ENCODE measurements at regions not wholly inside any gene's neighbourhood (a gene's known extent, or its start where the extent isn't known, plus 50 kb on each side); places are given as distances from the start of the nearest gene placed in this dataset.

- DNase-seq = no peak
These were observed 369.6 kb upstream of the DYNLRB2 start for GRCh38 chr16:80171199-80171598.

- DNase-seq = no peak
These were observed 373.0 kb upstream of the DYNLRB2 start for GRCh38 chr16:80167657-80168390.

GRCh38 chr16:80166082-80166481, 374.7 kb upstream of the DYNLRB2 start:
- no peak for DNase-seq

- DNase-seq = no peak
These were observed 375.7 kb upstream of the DYNLRB2 start for GRCh38 chr16:80164966-80165550.

- no peak for DNase-seq
These were observed 377.5 kb upstream of the DYNLRB2 start for GRCh38 chr16:80163339-80163738.

GRCh38 chr16:80161799-80162739, 378.7 kb upstream of the DYNLRB2 start:
- no peak for DNase-seq

- DNase-seq = no peak
These were observed 382.0 kb upstream of the DYNLRB2 start for GRCh38 chr16:80158766-80159165.

GRCh38 chr16:80151722-80152111, 389.1 kb upstream of the DYNLRB2 start:
- DNase-seq = no peak

GRCh38 chr16:80150978-80151721, 389.6 kb upstream of the DYNLRB2 start:
- DNase-seq = no peak

GRCh38 chr16:80148826-80149225, 392.0 kb upstream of the DYNLRB2 start:
- no peak for DNase-seq

- DNase-seq = no peak
These were observed 393.7 kb upstream of the DYNLRB2 start for GRCh38 chr16:80147026-80147655.

GRCh38 chr16:80144191-80144590, 396.6 kb upstream of the DYNLRB2 start:
- no peak for DNase-seq

GRCh38 chr16:80142940-80143339, 397.9 kb upstream of the DYNLRB2 start:
- no peak for DNase-seq

- DNase-seq = no peak
These were observed 398.5 kb upstream of the DYNLRB2 start for GRCh38 chr16:80142281-80142680.

- DNase-seq = no peak
These were observed 411.0 kb upstream of the DYNLRB2 start for GRCh38 chr16:80129791-80130190.

- DNase-seq = no peak
These were observed 415.1 kb upstream of the DYNLRB2 start for GRCh38 chr16:80125677-80126076.

GRCh38 chr16:80123189-80123588, 417.6 kb upstream of the DYNLRB2 start:
- DNase-seq = no peak

- no peak for DNase-seq
These were observed 418.7 kb upstream of the DYNLRB2 start for GRCh38 chr16:80122115-80122514.

GRCh38 chr16:80121522-80121909, 419.3 kb upstream of the DYNLRB2 start:
- no peak for DNase-seq

GRCh38 chr16:80120899-80121521, 419.8 kb upstream of the DYNLRB2 start:
- DNase-seq = no peak

GRCh38 chr16:80117556-80118130, 423.1 kb upstream of the DYNLRB2 start:
- no peak for DNase-seq

- no peak for DNase-seq
These were observed 424.1 kb upstream of the DYNLRB2 start for GRCh38 chr16:80116711-80117110.

Measured in islet precursor cell (in vitro differentiated cells).